Islet precursor cell (in vitro differentiated cells): ENCODE measurements at regions not wholly inside any gene's neighbourhood (a gene's known extent, or its start where the extent isn't known, plus 50 kb on each side); places are given as distances from the start of the nearest gene placed in this dataset.
"Not testable (repeated sequence)": the region's sequence is repeated elsewhere in the genome, so short reads cannot be mapped to it uniquely, and the experiment has no call there.

Experiments used
- DNase-seq: peaks from one replicate; pipeline ENCODE4 v3.0.0-alpha.2; 2018

DNA sequence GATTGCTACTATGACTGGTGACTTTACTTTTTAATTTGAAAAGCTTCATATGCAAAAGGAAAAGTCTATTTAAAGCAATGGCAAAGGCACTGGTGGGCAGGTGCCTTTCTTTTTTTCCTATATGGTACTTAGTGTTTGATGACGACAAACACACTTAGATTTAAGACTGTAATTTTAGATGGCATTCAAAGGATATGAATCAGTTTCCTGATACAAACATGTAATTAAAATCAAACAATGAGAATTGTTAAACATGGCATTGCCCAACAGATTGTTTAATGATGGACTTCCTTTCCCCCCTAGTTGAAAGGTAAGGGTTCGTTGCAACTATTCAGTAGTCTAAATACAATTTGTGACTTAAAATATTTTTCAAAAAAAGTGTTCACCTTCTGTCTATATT, 106.5 kb upstream of the SEMA3C start:
- no peak for DNase-seq

DNA sequence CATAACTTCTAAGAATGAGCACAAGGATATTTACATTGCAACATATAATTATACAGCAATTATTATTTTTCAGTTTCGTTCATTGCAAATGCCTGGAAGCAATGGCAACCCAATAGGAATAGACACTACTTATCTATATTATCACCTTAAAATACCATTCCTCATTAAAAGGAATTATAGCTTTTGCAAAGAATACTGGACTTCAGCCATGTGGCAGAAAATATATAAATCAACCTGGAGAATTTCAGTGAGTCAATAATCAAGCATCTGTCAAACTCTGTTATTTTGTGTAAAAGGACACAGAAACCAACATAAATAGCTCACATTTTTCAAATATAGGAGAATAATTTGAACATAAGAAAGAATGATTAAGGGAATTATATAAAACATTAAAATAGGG, 96.1 kb upstream of the SEMA3C start:
- DNase-seq: no peak

DNA sequence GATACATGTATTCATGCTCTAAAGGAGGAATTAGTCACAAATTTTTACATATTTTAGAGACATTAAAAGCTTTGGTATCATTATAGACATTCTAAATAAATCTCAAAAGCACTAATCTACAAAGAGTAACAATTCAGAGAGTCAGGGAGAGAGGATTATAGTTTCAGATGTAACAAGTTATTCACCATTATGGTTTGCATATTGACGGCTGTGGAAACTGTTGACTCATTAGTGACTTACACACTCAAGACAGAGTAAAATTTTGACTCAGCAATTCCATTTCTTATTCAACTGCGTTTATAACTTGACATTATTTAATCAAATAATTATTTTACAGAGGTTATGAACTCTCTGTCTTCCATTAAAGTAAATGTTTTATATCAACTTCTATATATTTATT, 95.4 kb upstream of the SEMA3C start:
- no peak for DNase-seq

DNA sequence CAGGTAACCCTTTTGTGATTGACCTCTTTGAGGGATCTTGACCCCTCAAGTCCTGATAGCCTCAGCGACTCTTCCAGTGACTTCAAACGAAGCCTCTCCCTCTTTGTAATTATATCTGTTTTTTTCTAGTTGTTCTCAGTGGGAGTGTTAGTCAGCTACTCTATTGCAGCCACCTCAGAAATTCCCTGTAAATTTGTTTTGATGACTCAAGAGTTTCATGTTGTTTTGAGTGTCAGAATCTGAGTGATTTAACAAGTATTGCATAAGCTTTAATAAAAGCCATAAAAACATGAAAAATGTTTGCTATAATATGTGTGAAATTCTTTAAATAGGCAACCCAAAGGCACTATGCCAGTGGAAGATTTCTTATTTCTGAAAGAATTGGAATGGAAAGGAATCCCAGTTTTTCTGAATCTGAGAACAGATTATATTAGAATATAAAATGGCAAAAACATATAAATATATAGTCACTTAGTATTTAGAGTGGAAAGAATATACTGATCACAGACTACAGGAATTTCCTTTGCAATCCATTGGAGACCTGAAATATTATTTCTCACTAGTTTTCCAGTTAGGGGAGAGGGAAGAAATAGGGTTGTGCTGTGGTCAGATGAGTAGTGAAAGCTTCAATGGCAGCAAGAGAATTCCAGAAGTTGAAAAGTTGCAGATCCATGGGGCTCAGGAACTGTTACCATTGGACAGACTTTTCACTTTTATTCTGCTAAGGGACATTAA, 94.4 kb upstream of the SEMA3C start:
- no peak for DNase-seq

DNA sequence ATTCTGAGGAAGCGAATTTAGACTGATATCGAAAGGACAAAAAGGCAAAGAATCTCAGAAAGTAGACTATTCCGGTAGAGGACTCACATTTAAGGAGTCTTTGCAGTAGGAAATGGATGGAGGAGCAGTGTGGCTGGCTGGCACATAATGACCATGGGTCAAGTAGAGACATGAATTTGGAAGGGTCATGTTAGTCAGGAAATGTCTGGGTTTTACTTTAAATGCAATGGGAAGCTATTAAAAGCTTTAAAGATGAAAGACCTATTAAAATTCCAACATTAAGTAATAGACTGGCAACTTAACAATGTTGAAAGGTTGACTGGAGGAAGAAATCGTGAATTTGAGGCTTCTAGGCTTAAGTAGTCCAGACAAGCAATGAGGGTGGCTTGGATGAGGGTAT, 90.0 kb upstream of the SEMA3C start:
- no peak for DNase-seq

DNA sequence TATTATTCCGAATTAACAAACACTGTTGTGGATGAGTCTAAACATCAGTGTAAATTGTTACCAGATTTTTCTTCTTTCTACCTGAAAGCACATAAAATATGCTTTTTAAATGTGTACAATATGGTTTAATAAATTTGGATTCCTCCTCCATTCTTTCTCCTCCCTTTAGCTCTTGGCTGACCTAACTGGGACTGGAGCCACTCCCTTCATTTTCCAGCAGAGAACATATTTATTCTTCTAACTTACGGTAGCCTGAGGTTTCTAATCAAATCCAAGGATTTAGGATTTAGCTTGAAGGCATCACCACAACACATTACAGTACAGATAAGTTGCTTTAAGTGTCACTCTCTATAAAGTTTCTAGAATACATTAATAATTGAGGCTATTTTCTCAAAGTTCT, 88.2 kb upstream of the SEMA3C start:
- no peak for DNase-seq

DNA sequence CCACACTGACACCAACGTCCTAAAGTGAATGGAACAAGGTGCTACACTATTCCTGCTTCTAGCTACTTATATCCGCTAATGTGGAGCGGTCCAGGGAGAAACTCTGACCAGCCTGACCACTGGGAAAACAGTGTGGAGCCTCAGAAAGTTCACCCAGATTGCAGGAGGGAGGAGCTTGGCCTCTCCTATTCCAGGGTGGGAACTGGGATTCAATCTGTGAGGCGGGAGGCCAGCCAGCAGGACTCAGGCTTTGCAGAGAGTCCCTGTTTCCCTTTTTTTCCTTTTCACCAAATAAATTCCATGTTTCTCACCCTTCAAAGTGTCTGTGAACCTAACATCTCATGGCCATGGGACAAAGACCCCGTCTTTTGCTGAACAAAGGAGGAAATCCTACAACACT, 86.4 kb upstream of the SEMA3C start:
- no peak for DNase-seq

DNA sequence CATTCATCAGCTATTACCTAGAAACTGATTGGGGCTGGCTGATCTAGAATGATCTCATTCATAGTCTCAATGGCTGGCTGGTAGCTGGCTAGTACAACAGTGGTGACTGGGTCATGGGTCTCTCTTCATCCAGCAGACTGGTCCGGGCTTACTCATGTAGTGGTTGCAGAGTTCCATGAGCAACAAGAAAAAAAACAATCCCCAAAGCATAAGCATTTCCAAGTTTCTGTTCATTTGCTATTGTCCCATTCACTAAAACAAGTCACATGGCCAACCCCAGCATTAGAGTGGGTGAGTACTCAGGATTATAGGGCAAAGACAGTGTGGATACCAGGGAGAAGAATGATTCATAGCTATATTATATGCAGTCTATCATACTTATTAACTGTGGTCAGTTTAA, 85.2 kb upstream of the SEMA3C start:
- DNase-seq: peak; percentile 54

DNA sequence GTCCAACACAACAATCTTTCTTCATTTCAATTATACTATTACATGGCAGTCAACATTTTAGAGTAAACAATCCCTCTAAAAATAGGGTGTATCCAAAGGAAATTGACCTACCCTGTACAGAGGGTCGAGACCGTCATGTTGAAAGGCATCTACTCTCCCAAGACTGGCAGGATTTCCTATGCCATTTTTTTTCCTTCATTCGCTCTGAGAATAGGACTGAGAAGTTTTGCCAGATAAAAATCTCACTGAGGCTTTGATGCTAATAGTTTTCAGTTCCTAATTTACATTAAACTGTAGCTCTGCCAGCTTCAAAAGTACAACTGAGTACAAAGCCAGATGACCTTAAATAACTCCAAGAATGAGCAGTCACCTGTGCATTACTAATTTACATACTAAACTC, 84.5 kb upstream of the SEMA3C start:
- DNase-seq: no peak

DNA sequence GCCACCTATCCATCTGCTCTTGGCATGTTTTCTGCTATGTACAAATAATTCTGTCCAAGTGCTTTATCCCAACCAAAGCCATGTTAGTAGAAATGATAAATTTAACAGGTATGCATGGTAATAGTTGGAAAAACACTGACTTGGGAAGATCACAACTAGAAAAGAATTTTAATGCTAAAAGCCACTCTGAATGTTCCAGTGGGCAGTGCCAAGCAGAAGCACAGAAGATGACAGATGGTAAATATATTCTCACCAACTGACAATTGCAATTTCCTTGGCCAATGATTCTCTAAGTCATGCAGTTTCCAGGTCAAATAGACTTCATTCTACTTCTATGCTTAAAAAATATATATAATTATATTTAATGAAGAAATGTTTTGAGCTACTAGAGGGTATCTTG, 83.6 kb upstream of the SEMA3C start:
- no peak for DNase-seq

DNA sequence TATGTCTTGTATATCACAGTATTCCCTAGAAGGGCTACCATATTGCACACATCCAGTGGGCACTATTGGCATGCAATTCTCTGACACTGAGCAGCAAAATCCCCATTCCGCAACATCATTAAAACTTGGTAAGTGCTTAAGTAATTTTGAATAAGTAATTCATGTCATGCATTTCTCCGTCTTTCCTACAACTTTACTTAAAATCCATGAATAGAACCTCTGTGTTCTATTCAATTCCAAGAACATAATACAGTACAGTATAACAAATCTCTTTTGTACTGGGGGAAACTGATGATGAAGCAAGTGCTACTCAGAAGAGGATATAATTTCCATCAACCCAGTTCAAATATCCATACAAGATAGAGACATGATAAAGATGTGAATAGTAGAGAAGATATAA, 80.9 kb upstream of the SEMA3C start:
- no peak for DNase-seq

DNA sequence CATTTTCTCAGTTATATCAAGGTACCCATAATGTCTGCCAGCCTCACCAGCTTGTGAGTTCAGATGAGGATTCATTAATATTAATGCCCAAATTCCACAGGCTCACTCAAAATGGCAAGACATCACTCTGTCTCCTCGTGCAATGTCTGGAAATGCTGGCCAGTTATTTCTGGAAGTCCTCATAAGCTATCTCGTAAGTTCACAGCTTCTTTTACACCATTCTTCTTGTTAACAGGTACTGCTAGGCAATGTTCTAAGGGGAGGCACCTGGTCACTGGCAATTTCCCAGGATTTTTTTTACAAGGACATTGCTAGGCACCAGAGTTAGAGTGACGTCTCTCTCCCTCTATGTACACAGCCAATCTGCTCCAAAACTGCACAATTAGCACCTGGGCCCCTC, 80.2 kb upstream of the SEMA3C start:
- no peak for DNase-seq

DNA sequence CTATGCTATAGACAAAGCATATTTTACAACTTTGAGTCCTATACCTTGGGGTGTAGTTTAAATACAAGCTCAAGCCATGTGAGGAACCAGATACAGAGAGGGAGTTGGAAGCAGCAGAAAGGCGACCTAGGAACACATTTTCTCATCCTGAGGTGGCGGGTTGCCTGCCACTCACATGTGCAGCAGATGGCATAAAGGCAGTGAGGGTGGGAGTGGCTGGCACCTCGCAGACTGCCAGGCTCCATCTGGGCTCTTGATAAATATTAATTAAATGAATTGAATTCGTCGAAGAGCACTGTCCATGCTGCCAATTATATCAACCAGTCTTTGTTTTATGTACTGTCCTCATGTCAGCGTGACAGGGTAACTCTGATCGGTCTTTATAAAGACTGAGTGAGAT, 79.0 kb upstream of the SEMA3C start:
- no peak for DNase-seq

DNA sequence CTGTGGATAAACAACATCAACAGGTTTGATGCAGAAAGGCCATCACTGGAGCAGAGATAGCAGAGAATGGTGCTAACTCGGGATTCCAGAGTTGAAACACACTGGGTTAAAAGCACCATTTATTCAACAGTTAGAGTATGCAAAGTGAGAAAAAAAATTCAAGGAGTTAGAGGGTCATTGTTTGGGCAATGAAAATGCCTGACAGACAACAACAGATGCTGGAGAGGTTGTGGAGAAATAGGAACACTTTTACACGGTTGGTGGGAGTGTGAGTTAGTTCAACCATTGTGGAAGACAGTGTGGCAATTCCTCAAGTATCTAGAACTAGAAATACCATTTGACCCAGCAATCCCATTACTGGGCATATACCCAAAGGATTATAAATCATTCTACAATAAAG, 77.4 kb upstream of the SEMA3C start:
- not testable (repeated sequence) for DNase-seq

DNA sequence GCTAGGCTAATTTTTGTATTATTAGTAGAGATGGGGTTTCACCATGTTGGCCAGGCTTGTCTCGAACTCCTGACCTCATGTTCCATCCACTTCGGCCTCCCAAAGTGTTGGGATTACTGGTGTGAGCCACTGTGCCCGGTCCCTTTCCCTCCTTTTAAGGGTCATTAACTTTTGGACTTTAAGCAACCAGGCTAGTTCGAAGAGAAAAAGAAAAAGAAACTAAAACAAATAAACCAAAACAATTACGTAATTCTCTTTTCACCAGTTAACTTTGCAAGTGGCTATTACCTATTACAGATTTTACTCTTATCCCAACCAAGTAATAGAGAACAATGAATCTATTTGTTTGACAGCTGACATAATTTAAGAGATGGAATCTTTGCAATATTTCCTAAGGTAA, 72.8 kb upstream of the SEMA3C start:
- no peak for DNase-seq

DNA sequence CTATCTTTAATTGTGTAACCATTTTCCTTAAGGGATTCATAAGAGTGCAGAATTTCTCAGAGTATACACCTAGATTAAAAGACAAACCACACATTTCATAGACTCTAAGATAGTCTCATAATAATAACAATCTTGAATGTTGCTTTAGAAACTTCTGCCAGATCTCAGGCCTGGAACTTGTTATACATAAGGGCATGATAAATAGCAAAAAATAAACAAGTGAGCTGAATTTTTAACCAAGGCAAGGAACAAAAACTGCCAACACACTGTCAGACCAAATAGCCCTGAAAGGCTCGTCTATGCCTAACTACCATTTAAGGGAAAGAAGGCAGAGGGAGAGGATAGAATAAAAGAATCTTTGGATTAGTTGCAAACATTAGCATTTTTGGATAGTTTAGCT, 65.8 kb upstream of the SEMA3C start:
- DNase-seq: no peak

DNA sequence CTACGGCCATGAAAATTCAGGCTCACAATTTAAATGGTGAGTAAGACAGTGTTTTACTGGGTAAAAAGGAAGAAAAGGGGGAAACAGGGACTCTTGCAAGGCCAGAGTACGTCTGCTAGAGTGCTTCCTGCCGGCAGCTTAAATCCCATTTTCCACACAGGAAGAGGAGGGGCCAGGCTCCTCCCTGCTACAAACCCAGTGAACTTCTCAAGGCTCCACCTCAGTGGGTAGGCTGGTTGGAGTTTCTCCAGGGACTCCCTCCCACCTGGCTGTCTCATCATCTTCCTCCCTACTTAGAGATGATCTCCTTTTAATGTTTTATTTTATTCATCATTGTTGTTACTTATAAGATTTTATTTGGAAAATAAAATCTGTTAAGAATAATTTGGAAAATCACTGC, 62.6 kb upstream of the SEMA3C start:
- no peak for DNase-seq

DNA sequence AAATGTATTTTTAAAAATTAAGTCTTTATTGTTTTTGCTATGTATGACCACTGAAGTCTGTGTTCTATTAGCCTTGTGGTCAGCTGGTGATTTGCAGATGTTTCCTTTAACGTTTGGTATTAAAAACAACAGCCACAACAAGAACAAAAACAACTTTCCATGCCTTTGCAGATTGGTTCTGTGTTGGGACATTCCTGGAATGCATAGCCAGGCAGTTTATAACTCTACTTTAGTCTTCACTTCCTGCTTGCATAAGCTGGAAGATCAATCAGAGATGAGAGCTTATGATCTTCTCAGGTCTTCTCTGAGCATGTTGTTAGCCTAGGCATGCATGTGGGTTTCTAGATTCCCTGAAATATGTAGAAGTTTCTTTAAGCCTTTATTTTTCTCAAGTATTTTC, 58.9 kb upstream of the SEMA3C start:
- DNase-seq: no peak

DNA sequence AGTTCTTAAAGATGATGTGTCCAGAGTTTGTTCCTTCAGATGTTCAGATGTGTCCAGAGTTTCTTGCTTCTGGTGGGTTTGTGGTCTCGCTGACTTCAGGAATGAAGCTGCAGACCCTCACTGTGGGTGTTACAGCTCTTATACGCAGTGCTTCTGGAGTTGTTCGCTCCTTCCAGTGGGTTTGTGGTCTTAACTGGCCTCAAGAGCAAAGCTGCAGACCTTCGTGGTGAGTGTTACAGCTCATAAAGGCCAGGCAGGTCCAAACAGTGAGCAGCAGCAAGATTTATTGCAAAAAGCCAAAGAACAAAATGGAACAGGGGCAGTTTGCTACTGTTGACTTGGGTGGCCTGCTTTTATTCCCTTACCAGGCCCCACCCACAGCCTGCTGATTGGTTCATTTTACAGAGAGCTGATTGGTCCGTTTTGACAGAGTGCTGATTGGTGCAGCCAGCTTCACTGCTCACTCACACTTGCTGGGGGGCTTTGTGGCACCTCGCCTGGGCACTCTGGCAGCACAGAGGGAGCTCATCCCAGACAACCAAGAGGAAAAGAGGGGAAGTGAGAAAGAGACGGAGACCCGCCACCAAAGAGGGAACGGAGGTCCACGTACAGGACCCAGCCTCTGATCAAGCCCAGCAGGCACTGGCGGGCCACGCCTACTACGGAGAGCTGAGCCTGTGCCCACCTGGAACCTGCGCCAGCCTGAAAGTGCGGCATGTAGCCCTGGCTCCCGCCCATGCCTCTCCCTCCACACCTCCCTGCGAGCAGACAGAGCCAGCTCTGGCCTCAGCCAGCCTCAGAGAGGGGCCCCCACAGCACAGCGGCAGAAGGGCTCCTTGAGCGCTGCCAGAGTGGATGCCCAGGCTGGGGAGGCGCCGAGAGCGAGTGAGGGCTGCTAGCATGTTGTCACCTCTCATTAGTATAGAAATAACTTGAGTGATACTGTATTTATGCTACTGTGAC, 55.8 kb upstream of the SEMA3C start:
- peak; percentile 54 for DNase-seq

DNA sequence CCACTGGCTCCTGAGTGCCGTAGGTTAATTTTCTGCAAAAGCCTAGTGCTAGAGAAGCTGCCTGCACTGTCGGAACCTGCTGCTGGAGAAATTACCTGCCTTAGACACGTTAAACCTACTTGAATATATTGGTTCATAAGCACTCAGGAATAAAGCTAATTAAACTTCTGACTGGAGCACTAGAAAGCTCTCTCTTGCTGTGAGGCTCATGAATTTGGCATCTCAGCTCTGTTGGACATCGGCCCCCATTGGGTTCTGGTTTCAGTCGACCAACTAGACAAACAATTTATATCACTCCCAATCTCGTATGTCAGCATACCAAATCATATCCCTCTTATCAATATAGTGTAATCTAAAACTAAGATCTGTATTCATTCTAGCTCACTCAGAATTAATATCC, 52.4 kb upstream of the SEMA3C start:
- DNase-seq: no peak
